ENCODE measurements at regions not wholly inside any gene's neighbourhood (a gene's known extent, or its start where the extent isn't known, plus 50 kb on each side); places are given as distances from the start of the nearest gene placed in this dataset.

DNA sequence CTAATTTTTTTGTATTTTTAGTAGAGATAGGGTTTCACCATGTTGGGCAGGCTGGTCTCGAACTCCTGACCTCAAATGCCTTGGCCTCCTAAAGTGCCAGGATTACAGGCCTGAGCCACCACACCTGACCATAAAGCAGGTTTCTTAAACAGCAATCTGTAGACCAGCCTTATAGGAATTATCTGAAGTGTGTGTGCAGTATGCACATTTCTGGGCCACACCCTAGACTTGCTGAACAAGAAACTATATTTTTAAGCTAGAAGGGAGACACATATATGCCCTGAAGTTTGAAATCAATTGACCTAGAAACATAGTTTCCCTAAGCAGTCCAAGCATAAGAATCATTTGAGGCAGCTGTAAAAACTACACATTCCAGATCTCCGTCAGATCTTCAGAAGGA lies 805.7 kb downstream of the TUSC7 start:
- H3K4me1 ChIP-seq (ENCODE audit: insufficient read depth, low read length): no peaks in the 10 kb centered on the region
- H3K4me3 ChIP-seq (ENCODE audit: low read length): no peak overlapping the region
- H3K4me3 Mint-ChIP-seq: no peak overlapping the region
- H3K27me3 ChIP-seq (ENCODE audit: control insufficient read depth in 1 of 2, insufficient read depth in 2 of 2, low read length in 2 of 2): no peaks in the 10 kb centered on the region
- no peaks in the 10 kb centered on the region for H3K9me3 ChIP-seq (ENCODE audit: control insufficient read depth in 1 of 2, insufficient read depth in 1 of 2, low read length in 2 of 2)
- TF ChIP-seq, protein P1, sequence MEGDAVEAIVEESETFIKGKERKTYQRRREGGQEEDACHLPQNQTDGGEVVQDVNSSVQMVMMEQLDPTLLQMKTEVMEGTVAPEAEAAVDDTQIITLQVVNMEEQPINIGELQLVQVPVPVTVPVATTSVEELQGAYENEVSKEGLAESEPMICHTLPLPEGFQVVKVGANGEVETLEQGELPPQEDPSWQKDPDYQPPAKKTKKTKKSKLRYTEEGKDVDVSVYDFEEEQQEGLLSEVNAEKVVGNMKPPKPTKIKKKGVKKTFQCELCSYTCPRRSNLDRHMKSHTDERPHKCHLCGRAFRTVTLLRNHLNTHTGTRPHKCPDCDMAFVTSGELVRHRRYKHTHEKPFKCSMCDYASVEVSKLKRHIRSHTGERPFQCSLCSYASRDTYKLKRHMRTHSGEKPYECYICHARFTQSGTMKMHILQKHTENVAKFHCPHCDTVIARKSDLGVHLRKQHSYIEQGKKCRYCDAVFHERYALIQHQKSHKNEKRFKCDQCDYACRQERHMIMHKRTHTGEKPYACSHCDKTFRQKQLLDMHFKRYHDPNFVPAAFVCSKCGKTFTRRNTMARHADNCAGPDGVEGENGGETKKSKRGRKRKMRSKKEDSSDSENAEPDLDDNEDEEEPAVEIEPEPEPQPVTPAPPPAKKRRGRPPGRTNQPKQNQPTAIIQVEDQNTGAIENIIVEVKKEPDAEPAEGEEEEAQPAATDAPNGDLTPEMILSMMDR (IDR thresholded peaks at IDR 0.05): no peak
- peaks cover 3% of the 10 kb centered on the region for H3K9me3 Mint-ChIP-seq
- no peak overlapping the region for H3K27ac Mint-ChIP-seq
- H3K36me3 Mint-ChIP-seq (ENCODE audit: low read depth): no peaks in the 10 kb centered on the region
- DNase-seq (no peak), ATAC-seq (ENCODE audit: poor library complexity) (no peak)
- ChIA-PET CTCF (no interaction called here), POLR2A (no interaction called here)
- no peaks in the 10 kb centered on the region for H3K4me1 Mint-ChIP-seq (ENCODE audit: low read depth)
- intact Hi-C loops (cut with DNase I, micrococcal nuclease): no loop called here
- H3K27ac ChIP-seq (ENCODE audit: low read depth in 1 of 2, low read length in 2 of 2): no peak overlapping the region
- no peaks in the 10 kb centered on the region for H3K27me3 Mint-ChIP-seq
- no peaks in the 10 kb centered on the region for H3K36me3 ChIP-seq (ENCODE audit: insufficient read depth, low read length)

GRCh38 chr3:117518364-117518763 lies 808.8 kb downstream of the TUSC7 start:
- DNase-seq (no peak), ATAC-seq (ENCODE audit: poor library complexity) (no peak)
- H3K36me3 Mint-ChIP-seq (ENCODE audit: low read depth): no peaks in the 10 kb centered on the region
- H3K4me1 Mint-ChIP-seq (ENCODE audit: low read depth): no peaks in the 10 kb centered on the region
- Histone ChIP-seq H3K36me3 (ENCODE audit: insufficient read depth, low read length) (no peaks in the 10 kb centered on the region), H3K27me3 (ENCODE audit: control insufficient read depth in 1 of 2, insufficient read depth in 2 of 2, low read length in 2 of 2) (no peaks in the 10 kb centered on the region), H3K4me1 (ENCODE audit: insufficient read depth, low read length) (no peaks in the 10 kb centered on the region), H3K9me3 (ENCODE audit: control insufficient read depth in 1 of 2, insufficient read depth in 1 of 2, low read length in 2 of 2) (peaks cover 0 to 3% of the 10 kb centered on the region in 2 experiments), H3K4me3 (ENCODE audit: low read length) (no peak overlapping the region), H3K27ac (ENCODE audit: low read depth in 1 of 2, low read length in 2 of 2) (no peak overlapping the region)
- no peaks in the 10 kb centered on the region for H3K27me3 Mint-ChIP-seq
- POLR2A ChIA-PET: no interaction called here
- no peak overlapping the region for H3K27ac Mint-ChIP-seq
- TF ChIP-seq, protein P1 (IDR thresholded peaks at IDR 0.05): no peak
- intact Hi-C loops (cut with DNase I, micrococcal nuclease): no loop called here
- CTCF ChIA-PET: no interaction called here
- no peak overlapping the region for H3K4me3 Mint-ChIP-seq
- peaks cover 3% of the 10 kb centered on the region for H3K9me3 Mint-ChIP-seq

DNA sequence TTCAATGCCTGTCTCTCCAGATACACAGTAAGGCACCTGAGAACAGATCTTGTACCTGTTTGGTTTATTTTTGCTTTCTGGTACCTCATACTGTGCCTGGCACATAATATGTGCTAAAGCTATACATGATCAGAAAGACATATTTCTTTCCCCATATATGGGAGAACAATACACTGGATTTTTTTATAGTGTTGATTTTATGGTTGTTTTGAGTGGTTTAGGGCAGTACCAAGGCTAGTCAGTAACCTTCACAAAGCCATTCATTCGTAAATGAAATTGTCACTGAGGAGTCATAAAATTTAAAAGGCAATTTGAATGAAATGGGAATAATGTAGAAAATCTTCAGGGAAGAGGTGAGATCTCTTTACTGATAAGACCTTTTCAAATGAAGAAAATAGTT lies 810.2 kb downstream of the TUSC7 start:
- ChIA-PET POLR2A (no interaction called here), CTCF (no interaction called here)
- intact Hi-C loops (cut with DNase I, micrococcal nuclease): no loop called here
- DNase-seq: no peak
- H3K4me1 Mint-ChIP-seq (ENCODE audit: low read depth): no peaks in the 10 kb centered on the region
- no peak overlapping the region for H3K27ac Mint-ChIP-seq
- H3K9me3 Mint-ChIP-seq: peaks cover 3% of the 10 kb centered on the region
- TF ChIP-seq, protein P1 (IDR thresholded peaks at IDR 0.05): no peak
- Histone ChIP-seq H3K27ac (ENCODE audit: low read depth in 1 of 2, low read length in 2 of 2) (no peak overlapping the region), H3K9me3 (ENCODE audit: control insufficient read depth in 1 of 2, insufficient read depth in 1 of 2, low read length in 2 of 2) (peaks cover 0 to 3% of the 10 kb centered on the region in 2 experiments), H3K4me3 (ENCODE audit: low read length) (no peak overlapping the region), H3K4me1 (ENCODE audit: insufficient read depth, low read length) (no peaks in the 10 kb centered on the region), H3K36me3 (ENCODE audit: insufficient read depth, low read length) (no peaks in the 10 kb centered on the region), H3K27me3 (ENCODE audit: control insufficient read depth in 1 of 2, insufficient read depth in 2 of 2, low read length in 2 of 2) (no peaks in the 10 kb centered on the region)
- no peak for ATAC-seq (ENCODE audit: poor library complexity)
- no peaks in the 10 kb centered on the region for H3K27me3 Mint-ChIP-seq
- no peak overlapping the region for H3K4me3 Mint-ChIP-seq
- no peaks in the 10 kb centered on the region for H3K36me3 Mint-ChIP-seq (ENCODE audit: low read depth)

All from CD4-positive, alpha-beta T cell (primary cell).